ENCODE measurements at regions not wholly inside any gene's neighbourhood (a gene's known extent, or its start where the extent isn't known, plus 50 kb on each side); places are given as distances from the start of the nearest gene placed in this dataset.
"Not testable (repeated sequence)": the region's sequence is repeated elsewhere in the genome, so short reads cannot be mapped to it uniquely, and the experiment has no call there.

DNA sequence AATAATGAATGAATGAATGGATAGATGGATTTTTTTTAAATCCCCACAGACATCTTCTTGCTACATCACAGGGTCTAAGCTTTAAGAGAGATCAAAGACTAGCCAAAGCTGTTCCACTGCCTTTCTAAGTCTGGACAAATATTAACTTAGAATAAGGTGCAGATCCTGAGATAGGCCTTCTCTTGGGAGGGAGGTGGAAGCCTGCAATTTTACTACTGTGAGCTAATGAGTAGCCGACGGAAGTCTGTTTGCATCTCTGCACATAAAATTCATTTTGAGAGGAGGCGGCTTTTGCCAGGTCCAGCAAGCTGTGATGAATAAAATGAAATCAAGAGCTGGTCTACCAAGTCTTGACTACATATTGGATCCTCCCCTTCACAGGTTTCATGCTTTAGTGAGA lies 484.9 kb downstream of the TMEM38B start:
- H3K4me3 ChIP-seq (ENCODE audit: control insufficient read depth in 2 of 3, extremely low read depth in 1 of 3, insufficient read depth in 2 of 3, low read depth in 1 of 3, low read length in 3 of 3): no peak overlapping the region
- TF ChIP-seq, protein P1, sequence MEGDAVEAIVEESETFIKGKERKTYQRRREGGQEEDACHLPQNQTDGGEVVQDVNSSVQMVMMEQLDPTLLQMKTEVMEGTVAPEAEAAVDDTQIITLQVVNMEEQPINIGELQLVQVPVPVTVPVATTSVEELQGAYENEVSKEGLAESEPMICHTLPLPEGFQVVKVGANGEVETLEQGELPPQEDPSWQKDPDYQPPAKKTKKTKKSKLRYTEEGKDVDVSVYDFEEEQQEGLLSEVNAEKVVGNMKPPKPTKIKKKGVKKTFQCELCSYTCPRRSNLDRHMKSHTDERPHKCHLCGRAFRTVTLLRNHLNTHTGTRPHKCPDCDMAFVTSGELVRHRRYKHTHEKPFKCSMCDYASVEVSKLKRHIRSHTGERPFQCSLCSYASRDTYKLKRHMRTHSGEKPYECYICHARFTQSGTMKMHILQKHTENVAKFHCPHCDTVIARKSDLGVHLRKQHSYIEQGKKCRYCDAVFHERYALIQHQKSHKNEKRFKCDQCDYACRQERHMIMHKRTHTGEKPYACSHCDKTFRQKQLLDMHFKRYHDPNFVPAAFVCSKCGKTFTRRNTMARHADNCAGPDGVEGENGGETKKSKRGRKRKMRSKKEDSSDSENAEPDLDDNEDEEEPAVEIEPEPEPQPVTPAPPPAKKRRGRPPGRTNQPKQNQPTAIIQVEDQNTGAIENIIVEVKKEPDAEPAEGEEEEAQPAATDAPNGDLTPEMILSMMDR (optimal IDR thresholded peaks at IDR 0.05 in 1 of 3, IDR thresholded peaks at IDR 0.05 in 1 of 3, conservative IDR thresholded peaks at IDR 0.05 in 1 of 3; ENCODE audit: extremely low read depth in 1 of 3, insufficient read depth in 2 of 3, low read length in 3 of 3): no peak
- TF ChIP-seq EZH2 (IDR thresholded peaks at IDR 0.05; ENCODE audit: low read length): no peak
- H3K27me3 ChIP-seq (ENCODE audit: control insufficient read depth, extremely low read depth, insufficient read depth, low read length): no peaks in the 10 kb centered on the region
- no peaks in the 10 kb centered on the region for H4K20me1 ChIP-seq (ENCODE audit: control insufficient read depth, extremely low read depth, insufficient read depth, low read length)
- dilution Hi-C loops (cut with MboI; ENCODE audit: extremely low pct_ligation_motif_present, low sequenced_read_pairs): no loop called here
- no peaks in the 10 kb centered on the region for H3K36me3 ChIP-seq (ENCODE audit: control insufficient read depth in 2 of 2, extremely low read depth in 1 of 2, insufficient read depth in 2 of 2, low read length in 2 of 2)
- DNase-seq (ENCODE audit: low read depth, low spot score) (no peak), FAIRE-seq (no peak)
- no peak overlapping the region for H2AFZ ChIP-seq (ENCODE audit: control insufficient read depth, low read length)
- H3K27ac ChIP-seq (ENCODE audit: control insufficient read depth, insufficient read depth, low read length): no peak overlapping the region
- H3K9ac ChIP-seq (ENCODE audit: control insufficient read depth, extremely low read depth, insufficient read depth, low read length): no peak overlapping the region
- no peaks in the 10 kb centered on the region for H3K9me3 ChIP-seq (ENCODE audit: control insufficient read depth, low read depth, low read length)
- H3K9me1 ChIP-seq (ENCODE audit: control insufficient read depth, extremely low read depth, insufficient read depth, low read length): no peaks in the 10 kb centered on the region
- no peaks in the 10 kb centered on the region for H3K79me2 ChIP-seq (ENCODE audit: control insufficient read depth, insufficient read depth, low read length)
- H3K4me2 ChIP-seq (ENCODE audit: control insufficient read depth, extremely low read depth, insufficient read depth, low read depth, low read length): no peak overlapping the region
- H3K4me1 ChIP-seq (ENCODE audit: control insufficient read depth, extremely low read depth, insufficient read depth, low read length): no peaks in the 10 kb centered on the region

DNA sequence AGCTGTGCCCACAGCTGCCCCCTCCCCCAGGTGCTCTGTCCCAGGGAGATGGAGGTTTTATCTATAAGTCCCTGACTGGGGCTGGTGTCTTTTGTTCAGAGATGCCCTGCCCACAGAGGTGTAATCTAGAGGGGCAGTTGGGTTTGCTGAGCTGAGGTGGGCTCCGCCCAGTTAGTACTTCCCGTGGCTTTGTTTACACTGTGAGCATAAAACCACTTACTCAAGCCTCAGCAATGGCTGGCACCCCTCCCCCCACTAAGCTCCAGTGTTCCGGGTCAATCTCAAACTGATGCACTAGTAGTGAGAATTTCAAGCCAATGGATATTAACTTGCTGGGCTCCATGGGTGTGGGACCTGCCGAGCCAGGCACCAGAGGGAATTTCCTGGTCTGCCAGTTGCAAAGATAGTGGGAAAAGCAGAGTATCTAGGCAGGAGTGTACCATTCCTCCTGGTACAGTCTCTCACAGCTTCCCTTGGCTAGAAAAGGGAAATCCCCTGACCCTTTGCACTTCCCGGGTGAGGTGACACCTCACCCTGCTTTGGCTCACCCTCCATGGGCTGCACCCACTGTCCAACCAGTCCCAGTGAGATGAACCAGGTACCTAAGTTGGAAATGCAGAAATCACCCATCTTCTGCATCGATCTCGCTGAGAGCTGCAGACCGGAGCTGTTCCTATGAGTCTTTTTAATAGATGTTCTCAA lies 509.6 kb downstream of the TMEM38B start:
- H3K27me3 ChIP-seq (ENCODE audit: control insufficient read depth, extremely low read depth, insufficient read depth, low read length); H3K4me2 ChIP-seq (ENCODE audit: control insufficient read depth, extremely low read depth, insufficient read depth, low read depth, low read length); H3K36me3 ChIP-seq (ENCODE audit: control insufficient read depth in 2 of 2, extremely low read depth in 1 of 2, insufficient read depth in 2 of 2, low read length in 2 of 2); H3K9me1 ChIP-seq (ENCODE audit: control insufficient read depth, extremely low read depth, insufficient read depth, low read length); H2AFZ ChIP-seq (ENCODE audit: control insufficient read depth, low read length); FAIRE-seq; H3K4me1 ChIP-seq (ENCODE audit: control insufficient read depth, extremely low read depth, insufficient read depth, low read length); H3K4me3 ChIP-seq (ENCODE audit: control insufficient read depth in 2 of 3, extremely low read depth in 1 of 3, insufficient read depth in 2 of 3, low read depth in 1 of 3, low read length in 3 of 3); H4K20me1 ChIP-seq (ENCODE audit: control insufficient read depth, extremely low read depth, insufficient read depth, low read length); H3K27ac ChIP-seq (ENCODE audit: control insufficient read depth, insufficient read depth, low read length); DNase-seq (ENCODE audit: low read depth, low spot score); H3K9me3 ChIP-seq (ENCODE audit: control insufficient read depth, low read depth, low read length); H3K79me2 ChIP-seq (ENCODE audit: control insufficient read depth, insufficient read depth, low read length); H3K9ac ChIP-seq (ENCODE audit: control insufficient read depth, extremely low read depth, insufficient read depth, low read length); dilution Hi-C loops (cut with MboI; ENCODE audit: extremely low pct_ligation_motif_present, low sequenced_read_pairs): not testable (repeated sequence)

DNA sequence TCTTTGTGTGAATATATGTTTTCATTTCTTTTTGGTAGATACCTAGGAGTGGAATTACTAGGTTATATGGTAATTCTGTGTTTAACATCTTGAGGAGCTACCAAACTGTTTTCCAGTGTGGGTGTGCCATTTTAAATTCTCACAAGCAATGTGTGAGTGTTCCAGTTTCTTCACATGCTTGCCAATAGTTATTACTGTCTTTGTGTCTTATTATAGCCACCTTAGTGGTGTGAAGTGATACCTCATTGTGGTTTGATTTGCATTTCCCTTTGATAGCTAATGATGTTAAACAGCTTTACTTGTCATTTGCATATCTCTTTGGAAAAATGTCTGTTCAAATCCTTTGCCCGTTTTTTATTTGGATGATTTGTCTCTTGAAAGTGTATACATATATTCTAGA lies 513.0 kb downstream of the TMEM38B start:
- no peaks in the 10 kb centered on the region for H3K79me2 ChIP-seq (ENCODE audit: control insufficient read depth, insufficient read depth, low read length)
- no peak overlapping the region for H2AFZ ChIP-seq (ENCODE audit: control insufficient read depth, low read length)
- no peaks in the 10 kb centered on the region for H3K36me3 ChIP-seq (ENCODE audit: control insufficient read depth in 2 of 2, extremely low read depth in 1 of 2, insufficient read depth in 2 of 2, low read length in 2 of 2)
- no peak overlapping the region for H3K4me2 ChIP-seq (ENCODE audit: control insufficient read depth, extremely low read depth, insufficient read depth, low read depth, low read length)
- H3K27me3 ChIP-seq (ENCODE audit: control insufficient read depth, extremely low read depth, insufficient read depth, low read length): no peaks in the 10 kb centered on the region
- no peak overlapping the region for H3K27ac ChIP-seq (ENCODE audit: control insufficient read depth, insufficient read depth, low read length)
- DNase-seq (ENCODE audit: low read depth, low spot score) (no peak), FAIRE-seq (no peak)
- H3K4me3 ChIP-seq (ENCODE audit: control insufficient read depth in 2 of 3, extremely low read depth in 1 of 3, insufficient read depth in 2 of 3, low read depth in 1 of 3, low read length in 3 of 3): no peak overlapping the region
- H3K4me1 ChIP-seq (ENCODE audit: control insufficient read depth, extremely low read depth, insufficient read depth, low read length): no peaks in the 10 kb centered on the region
- H3K9me1 ChIP-seq (ENCODE audit: control insufficient read depth, extremely low read depth, insufficient read depth, low read length): no peaks in the 10 kb centered on the region
- no peak overlapping the region for H3K9ac ChIP-seq (ENCODE audit: control insufficient read depth, extremely low read depth, insufficient read depth, low read length)
- no peaks in the 10 kb centered on the region for H4K20me1 ChIP-seq (ENCODE audit: control insufficient read depth, extremely low read depth, insufficient read depth, low read length)
- H3K9me3 ChIP-seq (ENCODE audit: control insufficient read depth, low read depth, low read length): no peaks in the 10 kb centered on the region
- dilution Hi-C loops (cut with MboI; ENCODE audit: extremely low pct_ligation_motif_present, low sequenced_read_pairs): no loop called here
- TF ChIP-seq, protein P1 (optimal IDR thresholded peaks at IDR 0.05 in 1 of 3, IDR thresholded peaks at IDR 0.05 in 1 of 3, conservative IDR thresholded peaks at IDR 0.05 in 1 of 3; ENCODE audit: extremely low read depth in 1 of 3, insufficient read depth in 2 of 3, low read length in 3 of 3): no peak
- no peak for TF ChIP-seq EZH2 (IDR thresholded peaks at IDR 0.05; ENCODE audit: low read length)
